TTC549 (cell line): ENCODE measurements at regions not wholly inside any gene's neighbourhood (a gene's known extent, or its start where the extent isn't known, plus 50 kb on each side); places are given as distances from the start of the nearest gene placed in this dataset.

Source experiments
- FAIRE-seq: peaks from 2 replicates; lab custom pipeline; 2012; peaks lifted over from hg19 to GRCh38; lab: Jason Lieb, UNC

DNA sequence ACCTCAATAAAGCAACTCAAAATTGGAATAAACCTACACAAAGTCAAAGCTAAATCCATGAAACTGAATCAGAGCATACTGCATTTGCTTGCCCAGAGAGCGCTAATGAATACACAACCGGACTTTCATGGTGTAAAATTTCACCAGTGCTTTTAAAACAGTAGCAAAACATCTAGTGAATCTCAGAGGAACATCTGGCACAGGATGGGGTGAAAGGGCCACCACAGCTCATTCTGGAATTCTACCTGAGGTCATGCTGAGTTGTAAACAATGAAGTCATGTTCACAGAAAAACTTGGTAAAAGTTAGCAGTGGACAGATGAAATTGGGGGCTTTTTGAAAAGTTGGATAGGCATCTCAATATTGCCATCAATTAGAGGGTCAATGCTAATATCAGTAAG, 125.6 kb upstream of the STXBP5 start:
- FAIRE-seq: no peak

DNA sequence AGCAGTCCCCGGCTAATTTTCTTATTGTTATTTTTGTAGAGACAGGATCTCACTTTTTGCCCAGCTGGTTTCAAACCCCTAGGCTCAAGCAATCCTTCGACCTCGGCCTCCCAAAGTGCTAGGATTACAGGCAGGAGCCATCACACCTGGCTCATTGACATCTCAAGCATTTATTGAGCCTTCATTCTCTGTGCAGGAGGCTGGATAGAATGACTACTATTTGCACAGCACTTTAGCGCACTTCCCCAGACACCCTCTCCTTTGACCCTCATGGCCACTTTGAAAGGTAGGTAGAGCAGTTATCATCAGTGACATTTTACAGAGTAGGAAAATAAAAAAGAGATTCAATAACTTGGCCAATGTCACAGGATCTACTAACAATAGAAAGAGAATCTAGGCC, 124.0 kb upstream of the STXBP5 start:
- FAIRE-seq: no peak

DNA sequence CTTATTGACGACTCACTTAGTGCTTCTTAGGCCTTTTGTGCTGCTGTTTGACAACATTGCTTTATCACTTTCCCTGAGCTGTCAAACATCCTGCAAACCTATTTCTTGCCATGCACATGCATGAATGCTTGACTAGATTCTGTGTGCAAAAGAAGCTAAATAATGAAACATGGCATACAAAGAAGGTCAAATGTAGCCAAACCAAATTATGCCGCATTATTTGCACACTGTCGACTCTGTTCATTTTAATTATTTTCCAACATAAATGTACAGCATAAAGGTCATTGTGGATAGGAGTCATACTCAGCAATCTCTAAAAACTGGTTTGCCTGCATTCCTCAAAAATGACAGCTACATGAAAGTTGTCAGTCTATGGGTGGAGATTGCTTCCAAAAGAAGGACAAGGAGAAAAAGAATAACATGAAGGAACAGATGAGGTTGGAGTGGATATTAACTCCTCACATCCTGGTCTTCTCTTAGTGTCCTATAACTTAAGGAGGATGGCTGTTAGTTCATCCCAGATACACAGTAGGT, 123.1 kb upstream of the STXBP5 start:
- FAIRE-seq: no peak

DNA sequence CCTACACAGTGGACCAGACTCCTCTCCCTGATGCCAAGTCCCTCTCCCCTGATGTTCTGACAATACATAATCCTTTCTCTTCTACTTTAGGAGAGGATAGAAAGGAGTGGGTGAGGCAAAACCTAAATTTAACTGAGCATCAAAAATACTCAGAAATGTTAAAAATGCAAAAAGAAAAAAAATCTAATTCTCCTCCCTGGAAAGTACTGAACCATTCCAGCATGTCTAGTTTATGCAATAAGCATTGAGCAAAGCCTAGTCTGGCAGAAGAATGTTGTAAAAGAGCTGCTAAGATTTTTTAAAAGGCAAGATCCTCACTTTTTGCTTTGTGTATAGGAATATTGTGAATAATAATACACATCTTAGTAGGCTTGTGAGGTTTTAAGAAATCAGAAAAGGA, 116.6 kb upstream of the STXBP5 start:
- no peak for FAIRE-seq

DNA sequence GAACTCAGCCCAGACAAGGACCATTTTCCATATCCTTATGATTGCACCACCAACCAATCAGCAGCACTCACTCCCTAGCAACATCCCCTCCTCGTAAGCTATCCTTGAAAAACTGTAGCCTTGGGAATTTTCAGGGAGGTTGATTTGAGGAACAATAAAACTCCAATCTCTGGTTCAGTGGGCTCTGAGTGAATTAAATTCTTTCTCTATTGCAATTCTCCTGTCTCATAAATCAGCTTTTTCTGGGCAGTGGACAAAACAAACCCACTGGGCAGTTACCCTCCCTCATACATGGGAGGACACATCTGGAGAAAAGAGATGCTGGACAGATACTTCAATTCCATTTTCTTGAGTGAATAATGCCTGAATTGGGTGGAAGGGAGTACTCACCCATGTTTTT, 115.4 kb upstream of the STXBP5 start:
- FAIRE-seq: no peak

DNA sequence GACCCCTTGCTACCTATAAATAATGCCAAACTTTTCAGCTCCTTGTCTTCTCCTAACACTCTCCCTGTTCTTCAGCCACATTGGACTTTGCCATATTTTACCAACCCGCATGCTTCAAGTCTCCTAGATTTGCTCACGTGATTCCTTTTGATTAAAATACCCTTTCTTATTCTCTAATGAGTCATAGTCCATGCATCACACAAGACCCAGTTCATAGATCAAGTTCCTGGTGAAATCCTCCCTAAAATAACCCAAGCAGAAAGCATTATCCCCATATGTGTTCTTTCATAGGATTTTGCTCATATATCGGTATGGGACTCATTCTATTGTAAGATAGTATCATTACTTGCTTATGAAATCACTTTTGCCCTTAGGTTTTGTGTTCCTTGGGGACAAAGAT, 108.9 kb upstream of the STXBP5 start:
- FAIRE-seq: no peak

DNA sequence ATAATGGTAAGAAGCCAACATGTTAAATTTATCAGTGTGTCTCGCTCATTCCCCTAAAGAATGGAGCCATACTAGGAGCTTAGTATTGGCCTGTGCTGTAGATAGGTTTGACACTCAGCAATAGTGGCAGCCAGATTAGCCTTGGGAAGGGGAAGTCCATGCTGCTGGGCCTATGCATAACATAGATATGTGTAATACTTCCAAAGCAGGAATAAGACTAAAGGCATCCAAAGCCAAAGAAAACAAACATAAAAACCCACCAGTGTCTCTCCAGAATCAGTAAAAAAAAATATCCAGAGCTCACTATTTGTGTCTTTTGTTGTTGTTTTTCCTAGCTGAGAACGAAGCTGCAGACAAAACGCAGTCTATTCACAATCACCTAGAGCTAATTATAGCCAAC, 104.2 kb upstream of the STXBP5 start:
- FAIRE-seq: no peak

DNA sequence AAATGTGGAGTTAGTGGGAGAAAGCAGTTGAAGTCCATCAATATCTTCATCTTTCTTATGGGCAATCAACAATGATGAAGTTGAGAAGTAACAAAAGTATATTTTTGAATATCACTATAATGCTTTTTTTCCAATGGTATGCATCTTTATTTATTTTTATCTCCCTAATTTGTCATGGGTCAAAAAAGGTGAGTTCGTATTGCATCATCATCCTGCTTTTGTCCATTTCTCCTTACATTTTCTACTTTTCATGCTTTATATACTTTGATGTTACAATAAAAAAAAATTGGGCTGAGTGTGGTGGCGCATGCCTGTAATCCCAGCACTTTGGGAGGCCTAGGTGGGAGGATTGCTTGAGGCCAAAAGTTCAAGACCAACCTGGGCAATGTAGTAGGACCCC, 101.2 kb upstream of the STXBP5 start:
- no peak for FAIRE-seq

DNA sequence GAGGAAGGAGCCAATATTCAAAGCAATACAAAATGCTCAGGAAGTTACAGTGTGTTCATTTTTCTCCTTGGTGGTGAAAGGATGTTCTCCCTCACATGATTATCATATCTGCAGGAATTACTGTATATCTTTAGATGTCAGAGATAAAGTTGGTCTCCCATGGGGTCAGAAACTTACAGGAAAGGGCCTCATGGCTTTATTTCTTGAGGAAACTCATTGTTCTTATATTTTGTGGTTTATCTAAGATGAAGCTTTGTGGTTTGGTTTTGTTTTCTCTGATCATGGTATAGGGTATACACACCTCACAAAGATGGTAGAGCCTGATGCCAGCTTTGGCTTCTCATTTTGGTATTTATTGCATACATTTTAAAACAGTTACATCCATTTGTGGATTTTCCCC, 100.5 kb upstream of the STXBP5 start:
- no peak for FAIRE-seq

DNA sequence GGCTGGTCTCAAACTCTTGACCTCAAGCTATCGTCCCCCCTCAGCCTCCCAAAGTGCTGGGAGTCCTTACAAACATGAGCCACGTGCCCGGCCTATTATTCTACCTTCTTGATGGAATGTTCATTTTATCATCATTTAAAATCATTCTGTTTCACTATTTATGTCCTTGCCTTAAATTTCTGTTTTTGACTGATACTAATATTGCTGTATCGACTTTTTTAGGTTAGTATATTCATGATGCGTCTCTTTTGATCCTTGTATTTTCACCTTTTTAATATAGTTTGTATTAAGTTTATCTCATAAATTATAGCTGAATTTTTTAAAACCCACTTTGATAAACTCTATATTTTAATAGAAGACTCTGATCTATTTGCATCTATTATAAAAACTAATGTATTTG, 98.4 kb upstream of the STXBP5 start:
- no peak for FAIRE-seq

DNA sequence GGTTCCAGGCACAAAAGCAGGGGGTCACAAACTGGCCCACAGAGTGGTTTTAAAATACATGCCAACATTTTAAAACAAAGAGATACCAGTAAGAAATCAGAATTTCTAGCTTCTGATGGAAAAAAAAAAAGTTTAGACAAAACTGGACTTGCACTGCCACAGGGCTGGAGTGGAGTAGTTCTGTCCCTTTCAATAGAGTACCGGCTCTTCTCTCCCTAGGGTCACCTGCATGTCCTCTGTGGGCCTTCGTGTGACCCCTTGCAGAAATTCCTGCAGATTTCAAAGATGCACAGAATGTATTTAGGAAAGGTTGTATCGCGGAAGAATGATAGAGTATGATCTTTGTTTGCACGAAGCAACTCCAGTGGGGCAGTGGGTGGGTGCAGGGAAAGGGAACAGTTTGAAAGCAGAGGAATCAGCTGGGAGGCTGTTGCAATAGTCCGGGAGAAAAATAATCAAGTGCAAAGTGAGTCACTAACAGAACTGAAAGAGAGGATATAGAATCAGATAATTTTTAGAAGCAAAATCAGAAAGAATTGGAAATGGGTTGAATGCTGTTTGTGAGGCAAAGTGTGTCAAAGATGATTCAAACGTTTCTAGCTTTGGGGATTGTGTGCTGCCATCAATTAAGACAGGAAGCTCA, 97.3 kb upstream of the STXBP5 start:
- no peak for FAIRE-seq

DNA sequence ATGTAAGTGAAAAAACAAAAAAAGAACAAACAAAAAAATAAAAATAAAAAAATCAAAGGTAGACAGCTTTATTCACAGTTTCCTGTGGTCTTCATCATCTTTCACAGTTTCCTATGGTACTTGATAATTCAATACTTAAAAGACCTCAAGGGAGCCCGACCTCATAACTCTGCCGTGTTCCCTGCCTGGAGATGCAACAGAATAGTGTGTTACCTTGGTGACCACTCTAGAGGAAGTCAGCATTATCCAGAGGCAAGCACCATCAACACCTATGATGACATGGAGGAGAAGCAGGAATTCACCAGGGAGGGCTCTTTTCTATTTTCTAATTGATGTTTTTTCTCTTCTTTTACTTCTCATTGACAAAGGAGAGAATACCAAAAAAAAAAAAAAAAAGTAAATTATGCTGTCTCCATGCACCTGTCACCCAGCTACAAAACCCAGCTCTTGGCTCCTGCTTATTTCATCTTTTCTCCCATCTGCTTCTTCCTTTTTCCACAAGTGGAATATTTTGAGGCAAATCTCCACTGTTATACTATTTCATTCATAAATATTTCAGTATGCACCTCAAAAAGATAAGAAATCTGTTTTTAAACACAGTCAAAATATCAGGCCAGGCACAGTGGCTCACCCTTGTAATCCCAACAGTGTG, 95.8 kb upstream of the STXBP5 start:
- FAIRE-seq: no peak

DNA sequence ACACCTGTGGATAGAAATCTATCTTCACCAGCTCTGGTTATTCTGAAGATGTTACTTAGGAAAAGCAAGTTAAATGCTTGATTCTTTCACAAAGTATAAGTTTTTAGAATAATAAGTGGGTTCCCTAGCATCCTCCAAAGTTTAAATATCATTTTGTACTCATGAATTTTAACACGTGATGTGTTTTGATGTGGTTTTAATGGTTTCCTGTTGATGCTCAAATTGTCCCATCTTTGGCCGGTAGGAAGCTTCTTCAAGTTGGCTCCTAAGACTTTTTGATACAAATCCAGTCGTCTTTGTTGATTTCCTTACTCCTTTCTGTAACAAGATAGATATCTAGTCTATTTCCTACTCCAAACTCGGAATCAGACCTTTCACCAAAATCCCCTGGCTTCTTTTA, 94.5 kb upstream of the STXBP5 start:
- FAIRE-seq: no peak

DNA sequence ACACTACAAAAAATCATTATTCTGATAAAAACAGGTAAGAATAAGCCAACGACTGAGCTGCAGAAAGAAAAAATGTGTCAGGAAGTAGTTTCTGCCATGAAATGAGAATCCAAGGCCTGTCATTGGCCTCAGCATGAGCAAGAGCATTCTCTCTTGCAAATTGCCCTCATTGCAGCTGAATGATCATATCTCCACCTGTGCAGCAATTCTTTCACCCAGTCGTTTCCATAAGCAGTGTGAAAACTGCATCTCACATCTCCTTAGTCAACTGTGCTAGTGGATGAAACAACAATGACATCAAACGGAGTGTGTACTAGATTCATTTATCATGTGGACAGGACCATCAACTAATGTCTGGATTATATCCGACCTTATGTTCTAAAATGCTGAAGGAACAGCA, 88.2 kb upstream of the STXBP5 start:
- no peak for FAIRE-seq

DNA sequence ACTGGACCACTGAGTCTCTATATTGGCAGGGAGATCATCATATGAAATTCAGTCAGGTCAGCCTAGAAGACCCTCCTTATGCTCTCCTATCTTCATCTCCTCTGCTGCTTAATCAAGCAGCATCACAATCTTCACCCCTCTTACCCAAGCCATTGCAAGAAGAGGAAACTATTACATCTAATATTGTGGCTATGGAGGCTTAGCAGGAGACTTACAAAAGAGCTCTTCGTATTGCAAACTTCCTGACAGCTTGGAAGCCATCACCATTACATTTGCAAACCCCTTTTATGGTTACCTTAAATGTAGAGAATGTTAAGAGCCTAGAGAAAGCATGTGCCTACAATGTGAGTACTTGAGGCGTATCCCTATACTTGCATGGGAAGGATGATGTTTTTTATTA, 87.2 kb upstream of the STXBP5 start:
- no peak for FAIRE-seq

DNA sequence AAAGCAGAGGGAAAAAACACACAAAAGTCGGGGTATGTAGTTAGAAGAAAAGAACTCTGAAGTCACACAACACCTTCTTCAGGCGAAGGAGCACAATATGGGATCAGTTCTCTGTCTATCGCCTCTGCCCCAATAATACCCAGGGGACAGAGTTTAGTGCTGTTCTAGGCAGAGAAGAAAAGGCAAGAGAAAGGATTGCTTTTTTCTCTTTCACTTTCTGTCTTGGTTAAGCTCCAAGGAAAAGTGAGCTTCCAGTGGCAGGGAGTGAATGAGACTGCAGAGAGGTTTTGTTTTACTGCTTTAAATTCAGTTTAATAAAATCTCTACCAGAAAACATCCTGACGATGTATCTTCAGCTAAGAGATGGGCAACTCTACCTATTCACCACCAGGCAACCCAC, 86.6 kb upstream of the STXBP5 start:
- FAIRE-seq: no peak

DNA sequence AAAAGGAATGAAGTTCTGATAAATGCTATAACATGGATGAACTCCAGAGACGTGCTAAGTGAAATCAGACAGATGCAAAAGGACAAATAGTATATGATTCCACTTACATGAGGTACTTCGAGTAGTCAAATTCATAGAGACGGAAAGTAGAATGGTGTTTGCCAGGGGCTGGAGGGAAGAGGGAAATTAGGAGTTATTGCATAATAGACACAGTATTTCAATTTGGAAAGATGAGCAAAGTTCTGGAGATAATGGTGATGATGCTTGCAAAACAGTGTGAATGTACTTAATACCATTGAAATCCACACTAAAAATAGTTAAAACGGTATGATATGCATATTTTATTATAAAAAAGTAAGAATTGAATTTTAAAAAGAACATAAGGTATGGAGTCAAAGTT, 84.9 kb upstream of the STXBP5 start:
- no peak for FAIRE-seq

DNA sequence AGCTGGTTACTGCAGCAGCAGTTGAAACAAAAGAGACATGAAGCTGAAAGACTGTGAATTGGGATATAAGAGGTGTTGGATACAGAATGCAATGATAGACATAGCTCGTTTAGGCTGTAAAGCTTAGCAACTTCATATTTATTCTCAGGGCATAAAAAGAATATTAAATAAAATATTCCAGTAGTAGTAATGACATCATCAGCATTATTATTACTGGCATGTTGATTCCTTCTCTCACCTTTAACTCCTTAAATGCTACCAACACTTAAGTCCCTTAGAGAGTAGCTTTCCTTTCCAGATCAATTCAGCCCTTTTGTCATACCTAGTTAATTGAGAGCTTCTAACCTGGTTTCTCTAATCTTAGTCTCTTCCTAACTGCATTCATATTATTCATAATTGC, 81.4 kb upstream of the STXBP5 start:
- FAIRE-seq: no peak

DNA sequence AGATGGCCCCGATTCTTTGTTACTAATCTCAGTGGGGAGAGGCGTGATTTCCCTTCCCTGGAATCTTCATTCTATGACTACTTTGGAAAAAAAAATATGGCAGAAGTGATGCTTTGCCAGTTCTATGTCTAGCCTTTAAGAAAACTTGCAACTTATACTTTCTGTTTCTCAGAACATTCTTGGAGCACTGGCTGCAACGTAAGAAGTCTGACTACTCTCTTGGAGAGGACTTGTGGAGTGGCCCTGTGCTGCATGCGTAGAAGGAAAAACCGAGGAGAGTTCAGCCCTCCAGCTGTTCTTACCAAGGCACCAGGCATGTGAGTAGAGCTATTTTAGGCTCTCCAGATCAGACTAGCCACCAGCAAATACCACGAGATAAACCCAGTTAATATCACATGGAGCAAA, 77.6 kb upstream of the STXBP5 start:
- no peak for FAIRE-seq

DNA sequence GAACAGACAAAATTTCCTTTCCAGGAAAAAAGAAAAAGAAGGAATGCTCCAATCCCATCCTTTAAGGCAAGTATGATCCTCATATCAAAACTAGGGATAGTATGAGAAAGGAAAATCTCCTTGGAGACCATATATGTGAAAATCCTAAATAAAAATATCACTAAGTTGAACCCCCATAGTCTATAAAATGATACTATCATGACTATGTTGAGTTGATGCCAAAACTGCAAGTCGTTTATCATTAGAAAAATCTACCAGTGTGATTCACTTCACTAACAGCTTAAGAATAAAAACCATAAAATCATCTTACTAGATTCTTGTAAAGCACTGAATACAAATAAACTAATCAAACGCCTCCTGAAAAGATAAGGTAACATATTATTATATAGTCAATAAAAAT, 76.6 kb upstream of the STXBP5 start:
- FAIRE-seq: no peak

DNA sequence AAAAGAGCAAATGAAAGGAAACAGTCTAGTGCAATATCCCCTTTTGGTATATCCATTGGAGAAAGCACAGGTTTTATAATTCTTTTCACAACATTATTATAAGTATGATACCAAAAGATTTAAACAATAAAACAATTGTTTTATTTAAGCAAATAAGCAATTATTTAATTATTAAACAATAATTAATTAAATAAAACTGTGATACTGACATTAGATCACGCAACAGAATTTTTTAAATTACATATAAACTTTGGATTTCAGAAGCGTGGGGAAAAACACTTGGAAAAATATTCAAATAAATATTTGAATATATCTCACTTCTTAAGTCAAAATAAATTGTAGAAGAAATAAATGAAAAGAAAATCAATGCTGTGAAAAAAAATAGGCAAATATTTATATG, 76.2 kb upstream of the STXBP5 start:
- FAIRE-seq: peak; percentile 36

DNA sequence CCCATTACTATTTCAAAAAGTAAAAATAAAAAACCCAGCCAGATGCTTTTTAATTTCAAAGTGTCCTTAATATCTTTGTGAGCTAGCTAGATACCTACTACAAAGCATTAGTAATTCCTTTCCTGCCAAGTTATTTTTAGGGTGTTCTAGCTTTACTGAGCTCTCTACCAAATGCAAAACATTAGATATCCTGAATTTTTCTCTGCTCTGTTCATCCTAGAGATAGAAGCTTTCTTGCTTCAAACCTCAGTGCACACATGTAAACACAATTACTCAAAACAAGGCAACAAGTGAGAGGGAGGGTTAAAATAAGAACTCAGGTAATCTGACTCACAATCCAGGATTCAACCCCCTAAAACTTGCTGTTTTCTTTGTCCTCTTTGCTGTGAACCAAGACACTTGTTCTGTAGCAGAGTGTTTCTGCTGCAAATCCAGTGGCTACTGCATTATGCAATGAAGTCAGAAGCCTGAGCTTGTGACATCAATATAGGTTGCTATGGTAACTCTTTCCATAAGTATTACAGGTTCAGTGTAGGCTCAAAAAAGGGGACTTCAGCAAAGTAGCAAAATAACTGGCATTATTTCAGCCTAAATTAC, 72.6 kb upstream of the STXBP5 start:
- FAIRE-seq: no peak

DNA sequence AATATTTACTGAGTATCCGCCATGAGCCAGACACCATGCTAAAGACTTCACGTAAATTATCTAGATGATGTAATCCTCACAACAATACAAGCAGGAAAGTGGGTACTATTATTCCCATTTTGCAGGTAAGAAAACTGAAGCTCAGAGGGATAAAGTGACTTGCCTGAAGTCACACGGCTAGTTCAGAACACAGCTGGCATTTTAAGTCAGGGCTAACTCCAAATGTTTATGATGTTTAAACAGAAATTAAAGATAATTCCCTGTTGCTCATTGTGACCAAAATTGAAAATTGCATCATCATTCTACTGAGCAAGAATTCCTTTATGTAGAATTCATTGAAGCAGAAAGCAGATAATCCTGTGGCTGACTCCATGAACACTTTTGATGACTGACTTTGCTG, 71.3 kb upstream of the STXBP5 start:
- FAIRE-seq: no peak

DNA sequence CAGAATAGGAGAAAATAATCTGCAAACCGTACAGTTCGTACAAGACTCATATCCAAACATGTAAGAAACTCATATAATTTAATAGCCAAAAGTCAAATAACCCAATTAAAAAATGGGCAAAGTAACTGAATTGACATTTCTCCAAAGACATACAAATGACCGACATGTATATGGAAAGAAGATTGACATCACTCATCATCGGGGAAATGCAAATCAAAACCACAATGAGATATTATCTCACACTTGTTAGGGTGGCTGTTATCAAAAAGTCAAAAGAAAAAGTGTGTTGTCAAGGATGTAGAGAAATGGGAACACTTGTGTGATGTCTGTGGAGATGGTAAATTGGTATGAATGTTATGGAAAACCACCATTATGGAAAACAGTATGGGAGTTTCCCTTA, 70.5 kb upstream of the STXBP5 start:
- no peak for FAIRE-seq
